GM06990 (cell line): ENCODE measurements at regions not wholly inside any gene's neighbourhood (a gene's known extent, or its start where the extent isn't known, plus 50 kb on each side); places are given as distances from the start of the nearest gene placed in this dataset.

Experiments
- DNase-seq: peaks from one replicate; pipeline ENCODE4 v3.0.0-alpha.2; 2011; ENCODE audit not compliant: insufficient read length; ENCODE audit errors: extremely low read depth
- H3K27me3 ChIP-seq: replicated peaks from 2 replicates; pipeline ENCODE4 v1.6.0; 2011; ENCODE audit warnings: low read length; ENCODE audit not compliant: control insufficient read depth, insufficient read depth
- H3K36me3 ChIP-seq: 2 replicates; pipeline ENCODE4 v1.5.1; 2011; ENCODE audit warnings: low read length; ENCODE audit not compliant: control insufficient read depth, insufficient read depth
- H3K4me3 ChIP-seq: replicated peaks from 2 replicates; pipeline ENCODE4 v1.5.1; 2011; ENCODE audit warnings: low read depth, mild to moderate bottlenecking, control low read depth, low read length
- CTCF ChIP-seq: IDR thresholded peaks from 2 replicates; pipeline ENCODE4 v1.5.1; 2011; ENCODE audit warnings: low read length, control low read depth, mild to moderate bottlenecking, inconsistent platforms; ENCODE audit not compliant: insufficient read depth, poor library complexity, severe bottlenecking

GRCh38 chr9:131803758-131804411 lies 64.0 kb upstream of the RAPGEF1 start:
- Histone ChIP-seq H3K27me3 (peaks cover 3% of the 10 kb centered on the region), H3K4me3 (no peak overlapping the region), H3K36me3 (no peaks in the 10 kb centered on the region)
- no peak for TF ChIP-seq CTCF
- no peak for DNase-seq

- TF ChIP-seq CTCF: peak; percentile 7
- Histone ChIP-seq H3K36me3 (no peaks in the 10 kb centered on the region), H3K27me3 (peaks cover 3% of the 10 kb centered on the region), H3K4me3 (no peak overlapping the region)
- DNase-seq: no peak
Observed at GRCh38 chr9:131801810-131802209, 61.9 kb upstream of the RAPGEF1 start.

GRCh38 chr9:131800843-131801242 lies 61.0 kb upstream of the RAPGEF1 start:
- no peaks in the 10 kb centered on the region for H3K36me3 ChIP-seq
- TF ChIP-seq CTCF: no peak
- no peak overlapping the region for H3K4me3 ChIP-seq
- DNase-seq: no peak
- peaks cover 3% of the 10 kb centered on the region for H3K27me3 ChIP-seq

- Histone ChIP-seq H3K4me3 (no peak overlapping the region), H3K27me3 (peaks cover 2% of the 10 kb centered on the region), H3K36me3 (no peaks in the 10 kb centered on the region)
- no peak for TF ChIP-seq CTCF
- DNase-seq: no peak
Observed at GRCh38 chr9:131800366-131800765, 60.5 kb upstream of the RAPGEF1 start.

GRCh38 chr9:131799177-131799823 lies 59.4 kb upstream of the RAPGEF1 start:
- Histone ChIP-seq H3K4me3 (no peak overlapping the region), H3K27me3 (no peaks in the 10 kb centered on the region; the same call in none of the 2 replicates), H3K36me3 (no peaks in the 10 kb centered on the region)
- no peak for TF ChIP-seq CTCF
- DNase-seq: no peak
